ENCODE measurements at regions not wholly inside any gene's neighbourhood (a gene's known extent, or its start where the extent isn't known, plus 50 kb on each side); places are given as distances from the start of the nearest gene placed in this dataset.

DNA sequence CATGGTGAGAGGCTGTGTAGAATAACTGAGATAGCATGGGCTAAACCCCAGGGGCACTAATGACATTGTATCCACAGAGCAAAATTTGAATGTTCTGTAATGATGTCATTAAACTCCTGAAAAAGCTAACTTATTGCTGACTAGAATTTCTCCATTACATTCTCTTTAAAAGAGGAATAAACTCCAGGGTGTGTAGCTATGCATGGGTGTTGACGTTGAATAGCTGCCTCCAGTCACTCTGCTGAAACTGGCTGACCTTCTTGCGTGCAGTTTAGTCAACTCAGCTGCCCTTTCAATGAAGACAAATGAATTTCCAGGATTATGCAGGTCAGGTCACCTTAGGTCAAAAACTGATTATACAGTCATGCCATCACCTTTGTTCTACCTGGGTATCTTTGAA, 617.5 kb upstream of the WWC1 start:
- no peak for DNase-seq

DNA sequence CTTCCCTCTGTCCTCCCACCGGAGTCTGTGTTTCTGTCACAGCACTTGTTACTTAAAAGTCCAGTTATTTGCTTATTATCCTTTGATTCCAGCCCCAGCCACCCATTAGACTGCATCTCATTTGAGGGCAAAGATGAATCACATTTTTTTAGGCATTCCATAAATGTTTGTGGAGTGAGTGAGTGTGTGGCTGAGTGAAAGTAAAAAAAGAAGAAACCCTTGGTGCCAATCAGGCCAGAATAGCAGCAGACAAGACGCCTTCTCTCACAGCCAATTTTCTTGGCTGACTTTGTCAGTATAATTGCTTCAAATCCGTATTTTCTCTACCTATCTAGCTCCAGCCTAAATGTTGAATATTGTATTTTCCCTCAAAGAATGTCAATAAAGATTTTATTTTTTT, 613.0 kb upstream of the WWC1 start:
- no peak for DNase-seq

DNA sequence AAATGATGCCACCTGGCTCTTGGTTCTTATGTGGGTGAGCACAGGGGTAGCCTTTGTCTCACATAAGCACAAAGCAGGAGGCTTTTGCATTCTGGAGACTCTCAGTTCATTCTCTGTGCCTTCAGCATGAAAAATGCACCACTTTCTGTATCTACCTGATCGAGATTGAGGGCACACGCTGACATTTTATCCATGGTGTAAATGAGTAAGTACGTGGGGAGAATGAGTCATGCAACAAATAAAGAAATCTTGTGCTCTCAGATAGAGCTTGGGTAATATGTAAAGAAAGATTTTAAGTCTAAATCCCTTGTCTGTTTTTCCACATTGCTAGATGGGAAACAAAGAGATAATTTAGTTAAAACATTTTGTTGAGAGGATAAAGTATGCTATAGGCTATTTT, 607.2 kb upstream of the WWC1 start:
- no peak for DNase-seq

GRCh38 chr5:167688341-167689130, 602.9 kb upstream of the WWC1 start:
- DNase-seq, result no peak

- DNase-seq, result no peak
Measured at GRCh38 chr5:167694325-167695147, 596.9 kb upstream of the WWC1 start.

DNA sequence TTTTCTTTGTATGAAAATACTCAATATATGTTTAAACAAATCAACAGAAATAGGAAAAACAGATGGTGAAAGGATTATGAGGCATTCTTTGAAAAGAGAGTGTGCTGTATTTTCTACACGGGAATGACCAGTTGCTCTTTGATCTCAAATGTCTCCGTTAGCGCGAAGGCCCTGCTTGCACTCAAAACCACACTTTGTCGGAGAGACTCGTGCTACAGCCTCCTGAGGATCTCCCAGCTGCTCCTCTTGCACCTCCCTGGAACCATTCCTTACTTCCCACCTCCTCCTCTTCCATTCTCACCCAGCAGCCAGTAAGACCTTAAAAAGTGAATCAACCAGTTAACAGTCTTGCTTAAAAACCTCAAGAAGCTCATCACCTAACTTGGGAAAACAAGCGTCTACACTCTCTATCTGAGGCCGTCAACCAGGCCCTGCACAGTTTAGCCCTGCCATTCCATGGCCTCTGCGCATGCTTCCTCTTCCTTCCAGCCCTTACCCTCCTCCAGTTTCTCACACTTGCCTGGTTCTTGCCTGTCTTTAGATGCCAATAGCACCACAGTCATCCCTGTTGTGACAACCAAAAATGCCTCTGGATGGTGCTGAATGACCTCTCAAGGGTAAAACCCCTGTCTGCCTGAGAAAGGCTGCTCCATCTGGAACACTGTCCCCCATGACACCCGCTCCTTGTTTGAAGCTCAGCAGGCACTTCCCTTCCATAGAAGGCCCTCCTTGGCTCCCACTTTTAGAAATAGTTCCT, 594.7 kb upstream of the WWC1 start:
- peak in 1 of 3 donors; percentile 4 for DNase-seq

DNA sequence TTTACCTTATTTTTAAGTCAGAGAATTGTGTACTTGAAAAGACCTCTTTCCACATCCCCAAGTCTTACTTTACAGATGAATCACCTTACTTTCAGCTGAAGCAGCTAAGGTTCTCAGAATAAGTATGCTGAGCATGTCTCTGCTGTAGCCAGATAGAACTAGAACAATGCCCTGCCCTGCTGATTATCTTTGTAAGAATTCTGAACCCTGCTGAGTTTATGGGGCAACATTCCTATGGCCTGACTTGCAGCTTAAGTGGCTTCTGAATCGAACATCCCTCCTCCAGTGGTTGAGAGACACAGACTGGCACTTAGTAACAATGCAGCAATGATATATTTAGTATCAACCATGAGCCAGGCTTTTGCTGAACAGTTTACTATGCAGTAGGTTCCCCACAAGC, 592.0 kb upstream of the WWC1 start:
- peak in 1 of 3 donors; percentile 98 for DNase-seq

DNA sequence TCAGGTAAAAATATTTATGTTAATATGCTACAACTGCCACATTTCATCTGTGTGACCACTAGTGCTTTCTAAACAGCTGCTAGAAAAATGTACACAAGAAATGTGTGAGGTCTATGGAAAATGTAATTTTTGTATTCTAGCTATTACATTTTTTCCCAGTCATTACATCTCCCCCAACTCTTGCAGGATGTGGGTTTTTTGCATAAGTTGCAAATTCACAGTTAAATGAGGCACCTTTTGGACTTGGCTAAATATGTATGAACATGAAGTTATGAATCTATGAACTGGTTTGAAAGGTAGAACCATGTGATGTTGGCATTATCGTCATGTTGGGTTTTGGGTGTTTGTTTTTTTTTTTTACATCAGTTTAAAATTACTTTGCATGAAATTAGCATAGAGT, 590.4 kb upstream of the WWC1 start:
- no peak for DNase-seq

DNA sequence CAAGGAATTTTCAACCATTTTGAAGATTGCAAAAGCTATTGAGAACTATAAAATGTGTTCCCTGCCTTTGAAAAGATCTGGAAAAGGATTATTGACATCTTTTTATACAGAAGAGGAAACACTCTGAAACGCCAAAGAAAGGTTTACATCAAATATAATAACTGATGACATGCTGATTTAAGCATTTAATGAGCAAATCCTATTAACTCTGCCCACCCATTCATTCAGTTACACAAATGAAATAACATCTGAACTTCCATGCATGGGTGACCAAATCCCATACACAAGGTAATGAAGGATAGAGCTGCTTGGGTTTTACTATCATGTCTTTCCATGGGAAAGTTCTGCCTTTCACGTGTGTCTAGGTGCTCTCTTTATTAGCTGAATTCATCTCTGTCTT, 589.4 kb upstream of the WWC1 start:
- no peak for DNase-seq

DNA sequence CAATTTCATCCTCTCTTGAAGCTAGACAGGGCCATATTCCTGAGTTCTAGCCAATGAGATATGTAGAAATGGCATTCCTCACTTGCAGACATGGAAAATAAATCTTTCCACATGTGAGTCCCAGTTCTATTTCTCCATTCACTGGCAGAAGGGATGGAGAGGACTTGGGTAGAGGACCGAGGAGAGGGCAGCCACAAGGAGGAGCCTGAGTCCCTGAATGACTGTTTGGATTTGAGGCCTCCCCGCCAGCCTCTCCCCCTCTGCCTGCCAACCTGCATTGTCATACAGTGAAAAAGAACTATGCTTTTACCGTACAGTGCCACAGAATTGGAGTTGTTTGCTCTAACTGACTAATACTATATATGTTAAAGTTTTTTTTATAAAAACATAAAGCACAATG, 583.0 kb upstream of the WWC1 start:
- no peak for DNase-seq

DNA sequence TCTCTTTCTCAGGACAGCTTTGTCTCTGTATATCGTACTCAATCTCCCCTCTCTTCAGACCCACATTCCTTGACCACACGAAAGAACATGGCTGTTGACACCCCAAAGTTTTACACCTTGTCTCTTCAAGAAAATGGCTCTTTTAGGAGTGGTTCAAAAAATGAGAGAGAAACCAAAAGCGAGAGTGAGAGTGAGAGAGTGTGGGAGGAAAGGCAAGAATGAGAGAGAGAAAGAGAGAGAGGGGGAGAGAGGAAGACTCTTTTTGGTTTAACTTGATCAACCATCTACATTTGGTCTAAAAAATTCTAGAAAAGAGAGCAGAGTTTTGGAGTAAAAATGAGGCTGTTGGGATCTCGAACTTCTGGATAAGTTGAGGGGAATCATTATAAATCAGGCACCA, 581.8 kb upstream of the WWC1 start:
- DNase-seq, result no peak

- no peak for DNase-seq
Measured at GRCh38 chr5:167710444-167711073, 580.9 kb upstream of the WWC1 start.

- DNase-seq, result no peak
Measured at GRCh38 chr5:167712986-167713585, 578.4 kb upstream of the WWC1 start.

DNA sequence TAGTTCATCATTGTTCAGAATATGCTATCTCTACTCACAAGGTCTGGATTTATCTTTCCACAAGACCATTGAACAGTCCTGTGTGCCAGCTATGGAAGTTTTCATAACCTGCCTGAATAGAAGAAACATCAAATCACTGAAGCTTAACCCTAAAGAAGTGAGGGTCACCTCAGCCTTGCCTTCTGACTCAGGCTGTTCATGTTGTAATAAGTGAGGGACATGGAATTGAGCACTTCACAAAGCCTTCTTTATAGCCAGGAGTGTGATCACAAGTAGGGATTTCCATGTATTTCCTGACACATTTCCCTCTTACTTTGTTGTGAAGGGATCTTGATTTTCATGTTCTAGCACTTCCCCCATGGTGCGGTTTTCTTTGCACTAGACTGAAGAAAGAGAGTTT, 577.5 kb upstream of the WWC1 start:
- no peak for DNase-seq

DNA sequence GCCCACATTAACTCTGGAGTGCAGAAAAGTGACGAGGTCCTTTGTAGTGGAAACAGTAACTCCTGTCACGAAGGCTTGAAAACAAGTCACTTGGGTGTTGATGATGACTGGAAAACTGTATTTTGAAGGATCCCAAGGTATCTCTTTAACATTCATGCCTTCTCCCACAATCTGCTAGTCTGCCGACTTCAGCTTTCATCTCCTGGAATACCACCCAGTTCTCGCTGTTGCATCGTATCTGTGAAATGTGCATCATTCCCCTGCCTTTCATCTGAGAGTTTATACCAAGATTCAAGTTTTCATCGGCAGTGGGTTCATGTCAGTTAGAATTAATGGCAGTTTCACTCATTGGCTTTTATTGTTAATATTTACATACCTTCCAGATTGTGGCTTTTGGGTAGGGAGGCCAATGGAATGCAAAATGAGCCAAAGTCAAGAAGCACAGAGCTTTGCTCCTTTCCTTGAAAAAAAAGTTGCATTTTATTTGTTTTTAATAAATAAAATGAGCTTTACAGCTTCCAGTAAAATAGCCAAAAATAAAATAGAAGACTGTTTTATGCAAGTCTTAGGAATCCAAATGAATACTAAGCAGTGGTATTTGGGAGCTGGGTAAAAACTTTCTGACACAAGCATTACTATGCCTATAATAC, 575.2 kb upstream of the WWC1 start:
- DNase-seq, result peak in 1 of 3 donors; percentile 77

DNA sequence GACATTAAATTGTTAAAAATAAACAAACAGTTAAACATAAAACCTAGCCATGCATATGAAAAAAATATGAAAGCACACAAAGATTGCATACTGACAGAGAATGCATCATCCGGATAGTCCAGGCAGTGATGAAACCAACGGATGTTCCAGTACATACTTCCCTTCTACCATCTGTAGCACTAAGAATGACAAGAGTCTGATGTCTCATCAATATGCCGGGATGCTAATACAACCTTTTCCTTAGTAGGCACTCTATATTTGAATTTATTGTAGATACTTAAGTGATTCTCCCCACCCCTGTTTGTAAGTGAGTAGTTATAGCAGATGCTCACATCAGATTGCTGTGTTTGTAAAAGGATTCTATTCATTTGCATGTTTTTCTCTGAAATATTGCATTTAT, 571.2 kb upstream of the WWC1 start:
- DNase-seq, result no peak

GRCh38 chr5:167720676-167721260, 570.7 kb upstream of the WWC1 start:
- no peak for DNase-seq

DNA sequence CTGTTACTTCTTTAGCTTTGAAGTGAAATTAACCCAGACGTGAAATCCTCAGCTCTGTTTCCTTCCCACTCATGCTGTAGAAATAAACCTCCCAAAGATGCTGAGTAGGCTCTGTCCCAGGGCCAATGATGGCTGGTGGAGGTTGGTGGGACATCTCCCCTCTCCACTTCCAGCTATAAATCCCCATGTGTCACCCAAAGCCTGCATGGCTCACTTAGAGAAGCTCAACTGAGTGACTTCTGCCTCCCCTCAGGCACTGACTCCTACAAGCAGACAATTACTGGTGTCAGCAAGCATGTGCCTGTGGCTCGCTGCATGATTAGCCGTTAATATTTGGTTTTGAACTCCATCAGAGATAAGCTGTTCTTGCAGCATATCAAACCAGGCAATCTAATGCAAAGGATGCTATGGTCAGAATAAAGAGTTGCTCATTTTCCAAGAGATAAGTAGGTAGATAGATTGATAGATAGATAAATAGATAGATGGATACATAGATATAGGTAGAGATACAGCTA, 569.5 kb upstream of the WWC1 start:
- no peak for DNase-seq

DNA sequence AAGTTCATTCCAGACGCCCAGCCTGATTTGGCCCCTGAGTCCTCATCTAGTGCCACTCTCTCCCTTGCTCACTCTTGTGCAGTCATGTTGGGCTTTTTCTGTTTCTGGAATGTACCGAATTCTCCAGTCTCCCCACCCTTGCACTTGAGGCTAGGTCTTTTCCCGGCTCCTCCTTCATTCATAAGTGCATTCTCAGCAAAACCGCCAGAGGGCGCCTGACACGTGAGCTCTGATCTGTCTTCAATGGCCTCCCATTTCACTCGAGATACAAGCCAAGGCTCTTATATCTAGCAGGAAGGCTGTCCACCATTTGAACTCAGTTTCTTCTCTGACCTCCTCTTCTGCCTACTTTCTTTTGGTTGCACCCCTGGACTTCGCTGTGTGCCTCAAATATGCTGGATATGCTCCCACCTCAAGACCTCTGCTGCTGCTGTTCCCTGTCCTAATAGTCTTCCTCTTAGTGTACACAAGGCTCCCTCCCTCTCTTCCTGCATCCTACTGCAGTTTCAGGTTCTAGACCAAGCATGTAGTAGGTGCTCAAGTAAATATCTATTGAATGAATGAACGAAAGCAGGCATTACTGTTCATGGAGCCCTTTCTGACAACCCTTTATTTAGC, 568.1 kb upstream of the WWC1 start:
- DNase-seq, result peak; percentile 76 to 86 (median 85)

DNA sequence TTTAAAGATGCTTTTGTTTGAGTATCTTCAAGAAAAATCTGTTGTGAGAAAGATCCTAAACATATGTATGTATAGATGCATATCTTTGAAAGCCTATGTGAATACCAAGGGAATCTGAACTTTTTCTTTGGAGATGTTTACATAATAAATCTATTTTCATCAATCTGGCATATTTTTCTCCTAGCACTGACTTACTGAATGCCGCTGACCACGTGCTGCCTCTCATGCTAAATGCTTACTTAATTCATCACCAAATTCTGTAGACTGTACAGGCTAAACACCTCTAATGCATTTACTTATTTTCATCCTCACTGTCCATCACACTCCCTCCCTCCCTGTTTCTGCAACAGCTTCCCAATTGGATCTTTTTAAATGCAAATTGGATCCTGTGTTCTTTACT, 566.2 kb upstream of the WWC1 start:
- DNase-seq, result no peak

All from muscle of back (tissue), 3 donors.